ENCODE measurements at regions not wholly inside any gene's neighbourhood (a gene's known extent, or its start where the extent isn't known, plus 50 kb on each side); places are given as distances from the start of the nearest gene placed in this dataset.

GRCh38 chr18:78738076-78738690 lies 241.4 kb upstream of the SALL3 start:
- Mint-ChIP-seq H3K27ac (ENCODE audit: low read depth, unreplicated experiment) (no peak overlapping the region), H3K4me1 (ENCODE audit: insufficient read depth, unreplicated experiment) (no peaks in the 10 kb centered on the region), H3K36me3 (ENCODE audit: insufficient read depth, unreplicated experiment) (peaks cover 5% of the 10 kb centered on the region), H3K9me3 (ENCODE audit: unreplicated experiment) (peaks cover 40% of the 10 kb centered on the region), H3K4me3 (ENCODE audit: unreplicated experiment) (no peak overlapping the region), H3K27me3 (ENCODE audit: insufficient read depth, unreplicated experiment) (no peaks in the 10 kb centered on the region)
- ChIA-PET CTCF (no interaction called here), POLR2A (no interaction called here)
- intact Hi-C loops (cut with micrococcal nuclease): no loop called here
- DNase-seq (ENCODE audit: unreplicated experiment): no peak
- no peak for TF ChIP-seq CTCF (IDR thresholded peaks at IDR 0.05; ENCODE audit: unreplicated experiment)
- BruUV-seq (replicated peaks): no TSS peak

- H3K4me1 Mint-ChIP-seq (ENCODE audit: insufficient read depth, unreplicated experiment): no peaks in the 10 kb centered on the region
- DNase-seq (ENCODE audit: unreplicated experiment): no peak
These were observed 240.5 kb upstream of the SALL3 start for GRCh38 chr18:78739115-78739514.

GRCh38 chr18:78739882-78740677 lies 239.5 kb upstream of the SALL3 start:
- no peak for DNase-seq (ENCODE audit: unreplicated experiment)
- Mint-ChIP-seq H3K4me1 (ENCODE audit: insufficient read depth, unreplicated experiment) (no peaks in the 10 kb centered on the region), H3K4me3 (ENCODE audit: unreplicated experiment) (no peak overlapping the region), H3K9me3 (ENCODE audit: unreplicated experiment) (peaks cover 49% of the 10 kb centered on the region), H3K27ac (ENCODE audit: low read depth, unreplicated experiment) (no peak overlapping the region), H3K27me3 (ENCODE audit: insufficient read depth, unreplicated experiment) (no peaks in the 10 kb centered on the region), H3K36me3 (ENCODE audit: insufficient read depth, unreplicated experiment) (peaks cover 5% of the 10 kb centered on the region)
- CTCF ChIA-PET: no interaction called here
- intact Hi-C loops (cut with micrococcal nuclease): no loop called here
- no peak for TF ChIP-seq CTCF (IDR thresholded peaks at IDR 0.05; ENCODE audit: unreplicated experiment)
- POLR2A ChIA-PET: no interaction called here
- BruUV-seq (replicated peaks): no TSS peak

More at GRCh38 chr18:78739115-78739514, 240.5 kb upstream of the SALL3 start:
- no peak for TF ChIP-seq CTCF (IDR thresholded peaks at IDR 0.05; ENCODE audit: unreplicated experiment)
- ChIA-PET POLR2A (no interaction called here), CTCF (no interaction called here)
- H3K4me3 Mint-ChIP-seq (ENCODE audit: unreplicated experiment): no peak overlapping the region
- no peak overlapping the region for H3K27ac Mint-ChIP-seq (ENCODE audit: low read depth, unreplicated experiment)
- intact Hi-C loops (cut with micrococcal nuclease): no loop called here
- peaks cover 43% of the 10 kb centered on the region for H3K9me3 Mint-ChIP-seq (ENCODE audit: unreplicated experiment)
- peaks cover 5% of the 10 kb centered on the region for H3K36me3 Mint-ChIP-seq (ENCODE audit: insufficient read depth, unreplicated experiment)
- no peaks in the 10 kb centered on the region for H3K27me3 Mint-ChIP-seq (ENCODE audit: insufficient read depth, unreplicated experiment)
- no TSS peak for BruUV-seq (replicated peaks)

- ChIA-PET POLR2A (no interaction called here), CTCF (no interaction called here)
- Mint-ChIP-seq H3K36me3 (ENCODE audit: insufficient read depth, unreplicated experiment) (peaks cover 5% of the 10 kb centered on the region), H3K27me3 (ENCODE audit: insufficient read depth, unreplicated experiment) (no peaks in the 10 kb centered on the region), H3K9me3 (ENCODE audit: unreplicated experiment) (peaks cover 49% of the 10 kb centered on the region), H3K4me1 (ENCODE audit: insufficient read depth, unreplicated experiment) (no peaks in the 10 kb centered on the region), H3K4me3 (ENCODE audit: unreplicated experiment) (no peak overlapping the region), H3K27ac (ENCODE audit: low read depth, unreplicated experiment) (no peak overlapping the region)
- BruUV-seq (replicated peaks): no TSS peak
- DNase-seq (ENCODE audit: unreplicated experiment): no peak
- intact Hi-C loops (cut with micrococcal nuclease): no loop called here
- TF ChIP-seq CTCF (IDR thresholded peaks at IDR 0.05; ENCODE audit: unreplicated experiment): no peak
These were observed 238.7 kb upstream of the SALL3 start for GRCh38 chr18:78740876-78741275.

Measured in MCF 10A (cell line).